ENCODE measurements at regions not wholly inside any gene's neighbourhood (a gene's known extent, or its start where the extent isn't known, plus 50 kb on each side); places are given as distances from the start of the nearest gene placed in this dataset.

- no peak for TF ChIP-seq CTCF (IDR thresholded peaks at IDR 0.05)
- no peak for TF ChIP-seq POLR2A (IDR thresholded peaks at IDR 0.05)
Measured at GRCh38 chr6:33878562-33878961, 74.8 kb upstream of the MLN start.
